NCI-H2171 treated with DMSO at 0.1 percent for 48 hours (cell line): ENCODE measurements at regions not wholly inside any gene's neighbourhood (a gene's known extent, or its start where the extent isn't known, plus 50 kb on each side); places are given as distances from the start of the nearest gene placed in this dataset.

Source experiments
- DNase-seq: peaks from one replicate; lab custom pipeline; 2025; lab: John Stamatoyannopoulos, UW

- DNase-seq = no peak
These were observed 63.5 kb upstream of the ZMIZ1 start for GRCh38 chr10:79005126-79005810.

DNA sequence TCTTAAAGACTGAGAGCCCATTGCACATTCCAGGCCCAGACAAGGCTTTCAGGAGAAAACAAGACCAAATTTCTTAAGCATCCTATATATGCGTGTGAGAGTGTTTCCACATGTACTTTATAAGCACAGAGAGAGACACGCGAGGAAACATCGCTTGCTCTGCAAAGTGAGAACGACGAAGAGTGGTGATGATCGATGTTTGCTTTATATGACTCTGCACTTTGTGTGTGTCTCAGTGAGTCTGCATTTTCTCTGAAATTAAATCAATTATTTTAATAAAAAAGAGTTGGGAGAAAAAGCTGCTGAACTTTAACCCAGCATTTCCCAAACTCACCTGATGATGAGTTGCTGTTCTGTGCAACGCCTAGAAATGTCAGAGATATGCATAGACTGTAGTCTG, 61.7 kb upstream of the ZMIZ1 start:
- DNase-seq = no peak

DNA sequence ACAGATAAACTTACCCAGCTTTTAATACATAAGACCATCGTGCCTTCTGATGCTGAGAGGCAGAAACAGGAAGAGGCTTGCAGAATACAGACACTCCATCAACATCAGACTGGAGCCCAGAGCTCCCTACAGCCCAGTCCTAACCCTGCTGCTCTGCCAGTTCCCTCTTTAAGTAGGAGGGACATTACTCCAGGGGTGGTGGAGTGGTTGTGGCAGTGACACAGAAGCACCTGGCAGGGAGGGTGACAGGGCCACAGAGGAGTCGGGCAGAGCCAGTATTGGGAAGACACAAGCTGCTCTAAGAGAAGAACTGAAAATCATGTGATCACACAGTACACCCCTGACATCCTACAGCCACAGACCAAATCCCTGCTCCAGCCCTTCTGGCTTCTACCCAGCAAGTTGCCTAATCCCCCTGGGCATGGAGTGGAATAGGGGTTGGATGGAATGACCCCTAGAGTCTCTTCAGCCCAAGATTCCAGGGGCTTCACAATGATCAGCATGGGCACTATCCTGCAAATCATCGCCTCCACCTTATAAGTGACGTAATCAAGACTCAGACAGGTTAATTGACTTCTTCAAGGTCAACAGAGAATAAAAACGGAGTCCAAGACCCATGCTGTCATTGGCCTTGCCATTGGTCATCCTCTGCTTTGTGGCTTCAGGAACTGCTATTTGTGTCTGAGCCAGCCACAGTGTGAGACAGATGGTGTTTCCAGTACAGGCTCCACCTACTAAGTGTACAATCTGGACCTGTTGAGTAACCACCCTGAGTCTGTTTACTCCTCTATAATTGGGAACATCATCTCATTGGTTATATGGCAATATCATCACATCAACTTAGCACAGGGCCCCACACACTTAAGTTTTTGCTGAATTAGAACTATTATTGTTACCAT, 61.1 kb upstream of the ZMIZ1 start:
- DNase-seq = peak; percentile 52

GRCh38 chr10:79009145-79009544, 59.6 kb upstream of the ZMIZ1 start:
- DNase-seq = no peak

DNA sequence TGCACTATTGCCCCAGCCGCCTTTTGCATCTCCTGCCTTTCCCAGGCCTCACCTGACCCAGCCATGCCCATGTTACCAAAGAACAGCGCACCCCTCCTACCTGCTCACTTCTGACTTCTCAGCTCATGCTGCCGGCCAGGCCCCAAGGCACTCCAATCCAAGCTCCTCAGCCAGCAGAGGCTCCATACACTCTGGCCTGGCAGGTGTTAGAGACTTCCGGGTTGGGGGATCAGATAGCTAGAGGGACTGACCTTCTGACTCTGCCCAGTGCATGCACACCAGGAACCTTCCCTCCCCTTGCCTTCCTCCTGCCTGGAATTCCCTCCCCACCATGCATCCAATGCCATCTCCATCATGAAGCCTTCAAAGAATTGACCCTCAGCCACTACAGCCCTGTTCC, 56.2 kb upstream of the ZMIZ1 start:
- DNase-seq = no peak

GRCh38 chr10:79013406-79013987, 55.3 kb upstream of the ZMIZ1 start:
- DNase-seq = no peak

- DNase-seq = no peak
These were observed 54.0 kb upstream of the ZMIZ1 start for GRCh38 chr10:79014796-79015195.

DNA sequence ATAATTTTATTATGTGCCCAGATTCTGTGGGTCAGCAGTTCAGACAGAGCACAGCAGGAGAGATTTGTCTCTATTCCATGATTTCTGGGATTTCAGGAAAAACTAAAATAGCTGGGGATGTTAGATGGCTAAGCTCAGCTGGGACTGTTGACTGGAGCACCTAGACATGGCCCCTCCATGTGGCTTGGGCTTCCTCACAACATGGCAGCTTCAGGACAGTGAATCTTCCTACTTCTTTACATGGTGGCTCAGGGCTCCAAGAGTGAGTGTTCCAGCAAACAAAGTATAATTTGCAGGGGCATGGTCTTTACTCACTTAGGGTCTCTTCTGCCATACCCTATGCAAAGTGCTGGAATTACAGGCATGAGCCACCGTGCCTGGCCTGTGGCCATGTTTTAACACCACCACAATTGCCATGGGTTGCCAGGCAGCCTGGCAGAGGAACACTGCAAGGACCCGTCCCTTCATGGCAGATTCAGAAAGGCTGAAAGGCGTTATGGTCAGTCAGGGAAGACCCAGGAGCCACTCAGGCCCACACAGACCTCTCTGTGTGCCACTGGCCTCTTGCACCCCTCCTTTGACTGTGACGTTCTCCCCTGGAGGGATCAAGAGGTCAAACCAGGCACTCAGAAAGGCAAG, 50.8 kb upstream of the ZMIZ1 start:
- DNase-seq = no peak

DNA sequence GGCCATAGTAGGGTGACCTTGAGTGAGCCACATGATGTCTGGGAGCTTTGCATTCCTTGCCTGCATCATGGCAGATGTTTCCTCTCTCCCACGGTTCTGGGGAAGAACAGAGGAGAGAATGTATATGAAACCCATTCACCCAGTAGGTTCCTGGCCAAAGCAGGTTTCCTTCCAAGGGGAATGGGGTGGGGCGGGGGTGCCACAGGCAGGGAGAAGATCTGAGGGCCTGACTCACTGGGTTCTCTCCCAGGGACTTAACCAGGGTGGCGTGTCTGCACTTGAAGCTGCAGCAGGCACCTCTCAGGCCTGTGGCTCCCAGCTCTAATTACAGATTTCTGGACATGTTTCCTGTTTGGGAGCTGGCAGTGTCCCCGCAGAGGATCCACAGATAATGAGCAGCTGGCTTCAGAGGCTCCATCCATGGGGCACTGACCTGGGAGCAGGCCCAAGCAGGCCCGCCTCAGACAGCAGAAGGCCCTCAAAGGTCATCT, 50.2 kb upstream of the ZMIZ1 start:
- DNase-seq = no peak
